ENCODE measurements at regions not wholly inside any gene's neighbourhood (a gene's known extent, or its start where the extent isn't known, plus 50 kb on each side); places are given as distances from the start of the nearest gene placed in this dataset.

- TF ChIP-seq EZH2 (IDR thresholded peaks at IDR 0.05; ENCODE audit: insufficient read depth, poor library complexity, severe bottlenecking) (no peak), EZH2phosphoT487 (IDR thresholded peaks at IDR 0.05; ENCODE audit: insufficient read depth, low read depth) (no peak)
Observed at GRCh38 chr11:44364596-44364995, 54.7 kb upstream of the ALX4 start.

Data from GM23248 (cell line).